IMR-90 (cell line): ENCODE measurements at regions not wholly inside any gene's neighbourhood (a gene's known extent, or its start where the extent isn't known, plus 50 kb on each side); places are given as distances from the start of the nearest gene placed in this dataset.

Source experiments
- ATAC-seq: fragments of 200-7000 bp; cut with Tn5 transposase; 2 replicates; pipeline ENCODE4 v1.9.1; 2020; ENCODE audit warnings: low read depth, mild to moderate bottlenecking, moderate library complexity
- BruUV-seq: library from RNA; stranded (reverse); fragments of 400-500 nt; replicated peaks from 2 replicates; lab custom pipeline; 2021; lab: Mats Ljungman, UMichigan
- CTCF ChIA-PET: fragments of 300-600 bp; formaldehyde crosslinking; extraction: SDS; loops from one replicate; lab custom pipeline; 2021; ENCODE audit warnings: antibody characterized with exemption; lab: Yijun Ruan, JAX
- POLR2A ChIA-PET: fragments of 300-600 bp; sonication (Branson Sonifier 250); formaldehyde crosslinking; loops from one replicate; lab custom pipeline; 2022; ENCODE audit warnings: antibody characterized with exemption; ENCODE audit not compliant: unreplicated experiment; lab: Charles Lee
- DNase-seq: peaks from one replicate; pipeline ENCODE4 v3.0.0; 2013
- H2AFZ ChIP-seq: replicated peaks from 2 replicates; pipeline ENCODE3; 2013; ENCODE audit warnings: low read length, mild to moderate bottlenecking; ENCODE audit not compliant: poor library complexity
- H2AK5ac ChIP-seq: 2 replicates; pipeline ENCODE4 v1.6.1; 2013; ENCODE audit warnings: low read depth, low read length, inconsistent platforms
- H2AK9ac ChIP-seq: replicated peaks from 2 replicates; pipeline ENCODE3; 2013; ENCODE audit warnings: mild to moderate bottlenecking, low read depth, low read length, moderate library complexity; ENCODE audit not compliant: poor library complexity
- H2BK120ac ChIP-seq: 2 replicates; pipeline ENCODE4 v1.6.1; 2013; ENCODE audit warnings: low read depth, low read length, inconsistent platforms
- H2BK15ac ChIP-seq: 3 replicates; pipeline ENCODE4 v1.6.1; 2013; ENCODE audit warnings: low read depth, low read length, inconsistent platforms
- H2BK20ac ChIP-seq: 2 replicates; pipeline ENCODE4 v1.6.1; 2013; ENCODE audit warnings: low read depth, mild to moderate bottlenecking, inconsistent platforms, low read length, moderate library complexity
- H2BK5ac ChIP-seq: 2 replicates; pipeline ENCODE4 v1.6.1; 2013; ENCODE audit warnings: mild to moderate bottlenecking, low read depth, low read length, inconsistent platforms; ENCODE audit not compliant: poor library complexity, severe bottlenecking
- H3K14ac ChIP-seq: replicated peaks from 2 replicates; pipeline ENCODE4 v1.6.1; 2013; ENCODE audit warnings: low read depth, low read length, inconsistent platforms
- H3K18ac ChIP-seq: 2 replicates; pipeline ENCODE4 v1.6.1; 2013; ENCODE audit warnings: low read depth, low read length, control low read depth
- H3K23ac ChIP-seq: 2 replicates; pipeline ENCODE4 v1.6.1; 2013; ENCODE audit warnings: low read depth, low read length, inconsistent platforms
- H3K27ac ChIP-seq: 2 replicates; pipeline ENCODE4 v1.5.1; 2013; ENCODE audit warnings: mild to moderate bottlenecking, control low read depth, low read length; ENCODE audit not compliant: insufficient read depth
- H3K27me3 ChIP-seq: 2 replicates; pipeline ENCODE4 v1.6.1; 2013; ENCODE audit warnings: low read length; ENCODE audit not compliant: control insufficient read depth, insufficient read depth
- H3K36me3 ChIP-seq: 2 replicates; pipeline ENCODE4 v1.6.1; 2013; ENCODE audit warnings: low read length, mixed read lengths; ENCODE audit not compliant: control insufficient read depth, insufficient read depth
- H3K4ac ChIP-seq: 2 replicates; pipeline ENCODE4 v1.6.1; 2013; ENCODE audit warnings: low read depth, low read length, inconsistent platforms
- H3K4me1 ChIP-seq: 2 replicates; pipeline ENCODE4 v1.6.1; 2013; ENCODE audit warnings: low read length, mixed read lengths; ENCODE audit not compliant: control insufficient read depth, insufficient read depth
- H3K4me2 ChIP-seq: 2 replicates; pipeline ENCODE4 v1.6.1; 2013; ENCODE audit warnings: low read depth, mild to moderate bottlenecking, control low read depth, low read length, moderate library complexity
- H3K4me3 ChIP-seq: 2 replicates; pipeline ENCODE4 v1.5.1; 2013; ENCODE audit warnings: low read depth, mild to moderate bottlenecking, control low read depth, low read length, moderate library complexity; ENCODE audit not compliant: insufficient read depth
- H3K56ac ChIP-seq: 2 replicates; pipeline ENCODE4 v1.6.1; 2013; ENCODE audit warnings: low read length, inconsistent platforms; ENCODE audit not compliant: insufficient read depth; ENCODE audit errors: extremely low read depth
- H3K79me1 ChIP-seq, 2 experiments: 2 replicates each; pipeline ENCODE4 v1.6.1; 2013; ENCODE audit warnings: low read length in 2 of 2, inconsistent platforms in 1 of 2, low read depth in 1 of 2
- H3K9ac ChIP-seq: 2 replicates; pipeline ENCODE4 v1.6.1; 2013; ENCODE audit warnings: low read depth, low read length, control low read depth
- H3K9me1 ChIP-seq: 2 replicates; pipeline ENCODE4 v1.6.1; 2013; ENCODE audit warnings: low read length, inconsistent platforms; ENCODE audit not compliant: insufficient read depth
- H3K9me3 ChIP-seq: 2 replicates; pipeline ENCODE4 v1.6.1; 2013; ENCODE audit warnings: low read length; ENCODE audit not compliant: control insufficient read depth, insufficient read depth
- H4K20me1 ChIP-seq: 2 replicates; pipeline ENCODE4 v1.6.1; 2013; ENCODE audit warnings: low read length, inconsistent platforms; ENCODE audit not compliant: insufficient read depth
- H4K5ac ChIP-seq: 2 replicates; pipeline ENCODE4 v1.6.1; 2013; ENCODE audit warnings: mild to moderate bottlenecking, low read depth, low read length, control low read depth
- H4K8ac ChIP-seq, 2 experiments: 2 replicates each; pipeline ENCODE4 v1.6.1; 2013; ENCODE audit warnings: low read depth in 2 of 2, low read length in 2 of 2, control low read depth in 1 of 2, inconsistent platforms in 1 of 2
- H4K91ac ChIP-seq: 2 replicates; pipeline ENCODE4 v1.6.1; 2013; ENCODE audit warnings: low read depth, low read length, inconsistent platforms; ENCODE audit not compliant: insufficient read depth
- BHLHE40 ChIP-seq: fragments of 150-350 bp; IDR thresholded peaks from 2 replicates; pipeline ENCODE4 v1.6.1; 2016; ENCODE audit warnings: mild to moderate bottlenecking, low read depth, low read length
- CEBPB ChIP-seq: IDR thresholded peaks from 2 replicates; pipeline ENCODE4 v1.6.1; 2012; ENCODE audit warnings: low read depth, low read length, improper control_type of control experiment
- CHD1 ChIP-seq: IDR thresholded peaks from 2 replicates; pipeline ENCODE4 v1.6.1; 2012; ENCODE audit warnings: low read depth, low read length, improper control_type of control experiment
- FOS ChIP-seq: fragments of 150-350 bp; IDR thresholded peaks from 2 replicates; pipeline ENCODE4 v1.6.1; 2016; ENCODE audit warnings: low read depth, low read length
- MXI1 ChIP-seq: IDR thresholded peaks from 2 replicates; pipeline ENCODE4 v1.6.1; 2012; ENCODE audit warnings: low read depth, mild to moderate bottlenecking, low read length, moderate library complexity, borderline replicate concordance
- POLR2A ChIP-seq: IDR thresholded peaks from 2 replicates; pipeline ENCODE4 v1.6.1; 2012; ENCODE audit warnings: mild to moderate bottlenecking, low read depth, low read length
- RAD21 ChIP-seq: IDR thresholded peaks from 2 replicates; pipeline ENCODE4 v1.6.1; 2012; ENCODE audit warnings: low read length, improper control_type of control experiment
- RCOR1 ChIP-seq: IDR thresholded peaks from 2 replicates; pipeline ENCODE4 v1.6.1; 2012; ENCODE audit warnings: mild to moderate bottlenecking, low read length, improper control_type of control experiment; ENCODE audit not compliant: insufficient replicate concordance
- RFX5 ChIP-seq: IDR thresholded peaks from 2 replicates; pipeline ENCODE4 v1.8.0; 2012; ENCODE audit warnings: low read depth, mild to moderate bottlenecking, low read length, moderate library complexity
- SMC3 ChIP-seq: fragments of 150-350 bp; IDR thresholded peaks from 2 replicates; pipeline ENCODE4 v1.6.1; 2016; ENCODE audit warnings: low read depth, mild to moderate bottlenecking, antibody characterized with exemption, low read length, moderate library complexity
- USF2 ChIP-seq: fragments of 150-350 bp; IDR thresholded peaks from 2 replicates; pipeline ENCODE4 v1.6.1; 2017; ENCODE audit warnings: mild to moderate bottlenecking, antibody characterized with exemption, low read length, low read depth
- WGBS, 2 experiments: methylation state at CpG; one replicate each; pipeline versions ENCODE4 v1.1.5 to v1.1.7; 2013; ENCODE audit warnings: missing lambda C conversion rate in 2 of 2; ENCODE audit not compliant: insufficient read length in 1 of 2; ENCODE audit errors: extremely low coverage in 2 of 2; 5-methylcytosine and 5-hydroxymethylcytosine counted together
- dilution Hi-C: fragments of 300-500 bp; cut with HindIII; formaldehyde crosslinking; loops from one replicate; pipeline ENCODE4 v1.14.3; 2018; ENCODE audit warnings: low sequenced_read_pairs; ENCODE audit not compliant: unreplicated experiment
- in situ Hi-C: fragments of 300-500 bp; cut with MboI; formaldehyde crosslinking; loops from 3 replicates; pipeline ENCODE4 v1.14.3; 2019; ENCODE audit warnings: low sequenced_read_pairs, inconsistent platforms, mixed read lengths
- intact Hi-C: fragments of 100-400 bp; cut with micrococcal nuclease; formaldehyde crosslinking; loops from 2 replicates; pipeline ENCODE4 v1.10.0; 2022
- TF ChIP-seq, protein P1 (sequence below): fragments of 150-350 bp; IDR thresholded peaks from 2 replicates; pipeline ENCODE4 v1.6.1; 2016; ENCODE audit warnings: low read depth, mild to moderate bottlenecking, low read length, moderate library complexity, borderline replicate concordance

- Histone ChIP-seq H3K27me3 (no peaks in the 10 kb centered on the region), H3K4me2 (no peak overlapping the region), H4K8ac (no peak overlapping the region), H3K18ac (no peak overlapping the region), H3K27ac (no peak overlapping the region), H3K4me3 (no peak overlapping the region), H3K4me1 (peaks cover 4% of the 10 kb centered on the region), H3K4ac (no peak overlapping the region), H3K9me1 (peaks cover 5% of the 10 kb centered on the region; the same call in 1 of the 2 replicates), H2BK20ac (no peak overlapping the region), H4K20me1 (no peaks in the 10 kb centered on the region), H4K5ac (no peak overlapping the region), H3K23ac (no peak overlapping the region), H3K9me3 (no peaks in the 10 kb centered on the region), H3K79me1 (no peaks in the 10 kb centered on the region), H3K36me3 (no peaks in the 10 kb centered on the region), H3K56ac (no peak overlapping the region), H4K91ac (no peak overlapping the region), H3K14ac (no peak overlapping the region), H3K9ac (no peak overlapping the region), H2AK9ac (no peak overlapping the region), H2BK120ac (no peak overlapping the region), H2BK15ac (no peak overlapping the region), H2AFZ (no peak overlapping the region), H2AK5ac (no peak overlapping the region), H2BK5ac (no peak overlapping the region)
- no TSS peak for BruUV-seq
- CTCF ChIA-PET = no interaction called here
- POLR2A ChIA-PET = no interaction called here
- TF ChIP-seq FOS (no peak), CHD1 (no peak), USF2 (no peak), MXI1 (no peak), SMC3 (no peak), BHLHE40 (no peak), POLR2A (no peak), RCOR1 (no peak), RAD21 (no peak), RFX5 (no peak), CEBPB (no peak)
- TF ChIP-seq, protein P1, sequence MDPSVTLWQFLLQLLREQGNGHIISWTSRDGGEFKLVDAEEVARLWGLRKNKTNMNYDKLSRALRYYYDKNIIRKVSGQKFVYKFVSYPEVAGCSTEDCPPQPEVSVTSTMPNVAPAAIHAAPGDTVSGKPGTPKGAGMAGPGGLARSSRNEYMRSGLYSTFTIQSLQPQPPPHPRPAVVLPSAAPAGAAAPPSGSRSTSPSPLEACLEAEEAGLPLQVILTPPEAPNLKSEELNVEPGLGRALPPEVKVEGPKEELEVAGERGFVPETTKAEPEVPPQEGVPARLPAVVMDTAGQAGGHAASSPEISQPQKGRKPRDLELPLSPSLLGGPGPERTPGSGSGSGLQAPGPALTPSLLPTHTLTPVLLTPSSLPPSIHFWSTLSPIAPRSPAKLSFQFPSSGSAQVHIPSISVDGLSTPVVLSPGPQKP = no peak
- WGBS, 2 experiments = no CpG with 5 or more reads among the region's 2 CpGs
- DNase-seq (no peak), ATAC-seq (no peak)
- in situ Hi-C loops = no loop called here
- intact Hi-C loops = no loop called here
- dilution Hi-C loops = no loop called here
Measured at GRCh38 chr11:22471385-22471784, 133.2 kb downstream of the SLC17A6 start.
